HS-27A (cell line): ENCODE measurements at regions not wholly inside any gene's neighbourhood (a gene's known extent, or its start where the extent isn't known, plus 50 kb on each side); places are given as distances from the start of the nearest gene placed in this dataset.
"Not testable (repeated sequence)": the region's sequence is repeated elsewhere in the genome, so short reads cannot be mapped to it uniquely, and the experiment has no call there.

Experiments used
- DNase-seq: peaks from one replicate; pipeline ENCODE4 v3.0.0-alpha.2; 2012; ENCODE audit warnings: low read depth, missing footprints

- DNase-seq: no peak
These were observed 207.7 kb upstream of the ATP6AP2 start for GRCh38 chrX:40373025-40373424.

- DNase-seq: no peak
These were observed 209.4 kb upstream of the ATP6AP2 start for GRCh38 chrX:40371376-40371775.

GRCh38 chrX:40368611-40369061 is 212.1 kb upstream of the ATP6AP2 start:
- no peak for DNase-seq

GRCh38 chrX:40366661-40367060 is 214.1 kb upstream of the ATP6AP2 start:
- no peak for DNase-seq

GRCh38 chrX:40362291-40362690 is 218.5 kb upstream of the ATP6AP2 start:
- DNase-seq: not testable (repeated sequence)

GRCh38 chrX:40360557-40360956 is 220.2 kb upstream of the ATP6AP2 start:
- no peak for DNase-seq

GRCh38 chrX:40359593-40359992 is 221.2 kb upstream of the ATP6AP2 start:
- no peak for DNase-seq

- no peak for DNase-seq
These were observed 221.8 kb upstream of the ATP6AP2 start for GRCh38 chrX:40358994-40359393.

GRCh38 chrX:40349251-40349650 is 231.5 kb upstream of the ATP6AP2 start:
- DNase-seq: no peak

GRCh38 chrX:40346379-40346778 is 234.4 kb upstream of the ATP6AP2 start:
- no peak for DNase-seq

GRCh38 chrX:40343319-40343718 is 237.5 kb upstream of the ATP6AP2 start:
- DNase-seq: no peak

- no peak for DNase-seq
These were observed 240.7 kb upstream of the ATP6AP2 start for GRCh38 chrX:40340116-40340515.

GRCh38 chrX:40333344-40333743 is 235.6 kb upstream of the BCOR start:
- DNase-seq: no peak

- DNase-seq: no peak
These were observed 234.0 kb upstream of the BCOR start for GRCh38 chrX:40331762-40332161.

- no peak for DNase-seq
These were observed 233.6 kb upstream of the BCOR start for GRCh38 chrX:40331353-40331752.

- no peak for DNase-seq
These were observed 231.9 kb upstream of the BCOR start for GRCh38 chrX:40329616-40330015.

- no peak for DNase-seq
These were observed 229.3 kb upstream of the BCOR start for GRCh38 chrX:40327085-40327484.

GRCh38 chrX:40326186-40326965 is 228.6 kb upstream of the BCOR start:
- DNase-seq: no peak

GRCh38 chrX:40325161-40325560 is 227.4 kb upstream of the BCOR start:
- no peak for DNase-seq

- DNase-seq: no peak
These were observed 226.2 kb upstream of the BCOR start for GRCh38 chrX:40323977-40324376.

- no peak for DNase-seq
These were observed 223.1 kb upstream of the BCOR start for GRCh38 chrX:40320819-40321218.

GRCh38 chrX:40318801-40319200 is 221.0 kb upstream of the BCOR start:
- DNase-seq: no peak

- no peak for DNase-seq
These were observed 220.3 kb upstream of the BCOR start for GRCh38 chrX:40318076-40318475.

- no peak for DNase-seq
These were observed 218.7 kb upstream of the BCOR start for GRCh38 chrX:40316502-40316901.
